ENCODE measurements at regions not wholly inside any gene's neighbourhood (a gene's known extent, or its start where the extent isn't known, plus 50 kb on each side); places are given as distances from the start of the nearest gene placed in this dataset.

DNA sequence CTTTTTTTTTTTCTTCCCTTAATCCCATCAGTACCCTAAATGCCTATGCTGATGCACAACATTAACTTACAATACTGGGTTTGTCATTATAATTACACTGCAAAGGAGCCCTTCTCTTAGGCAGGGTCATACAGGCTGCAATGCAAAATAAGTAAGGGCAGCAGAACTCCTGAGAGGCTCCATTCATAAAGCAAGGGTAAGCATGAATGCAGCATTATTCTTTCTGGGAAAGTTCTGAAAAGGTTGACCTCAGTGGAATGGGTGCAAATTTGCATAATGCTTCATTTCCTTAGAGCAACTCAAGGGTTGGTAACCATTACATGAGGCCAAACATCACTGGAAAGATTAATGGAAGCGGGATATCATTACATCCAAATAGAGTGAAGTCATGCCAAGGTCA lies 789.2 kb downstream of the KLHL13 start:
- H3K9me3 Mint-ChIP-seq: peaks cover 1% of the 10 kb centered on the region
- no peaks in the 10 kb centered on the region for H3K36me3 Mint-ChIP-seq (ENCODE audit: low read depth)
- TF ChIP-seq, protein P1, sequence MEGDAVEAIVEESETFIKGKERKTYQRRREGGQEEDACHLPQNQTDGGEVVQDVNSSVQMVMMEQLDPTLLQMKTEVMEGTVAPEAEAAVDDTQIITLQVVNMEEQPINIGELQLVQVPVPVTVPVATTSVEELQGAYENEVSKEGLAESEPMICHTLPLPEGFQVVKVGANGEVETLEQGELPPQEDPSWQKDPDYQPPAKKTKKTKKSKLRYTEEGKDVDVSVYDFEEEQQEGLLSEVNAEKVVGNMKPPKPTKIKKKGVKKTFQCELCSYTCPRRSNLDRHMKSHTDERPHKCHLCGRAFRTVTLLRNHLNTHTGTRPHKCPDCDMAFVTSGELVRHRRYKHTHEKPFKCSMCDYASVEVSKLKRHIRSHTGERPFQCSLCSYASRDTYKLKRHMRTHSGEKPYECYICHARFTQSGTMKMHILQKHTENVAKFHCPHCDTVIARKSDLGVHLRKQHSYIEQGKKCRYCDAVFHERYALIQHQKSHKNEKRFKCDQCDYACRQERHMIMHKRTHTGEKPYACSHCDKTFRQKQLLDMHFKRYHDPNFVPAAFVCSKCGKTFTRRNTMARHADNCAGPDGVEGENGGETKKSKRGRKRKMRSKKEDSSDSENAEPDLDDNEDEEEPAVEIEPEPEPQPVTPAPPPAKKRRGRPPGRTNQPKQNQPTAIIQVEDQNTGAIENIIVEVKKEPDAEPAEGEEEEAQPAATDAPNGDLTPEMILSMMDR (IDR thresholded peaks at IDR 0.05): no peak
- no peaks in the 10 kb centered on the region for H3K27me3 Mint-ChIP-seq
- intact Hi-C loops (cut with micrococcal nuclease): no loop called here
- H3K27ac Mint-ChIP-seq: no peak overlapping the region
- no peak overlapping the region for H3K4me3 Mint-ChIP-seq
- no peaks in the 10 kb centered on the region for H3K4me1 Mint-ChIP-seq (ENCODE audit: low read depth)
- DNase-seq (no peak), ATAC-seq (no peak)
- POLR2A ChIA-PET: no interaction called here
- CTCF ChIA-PET: no interaction called here

DNA sequence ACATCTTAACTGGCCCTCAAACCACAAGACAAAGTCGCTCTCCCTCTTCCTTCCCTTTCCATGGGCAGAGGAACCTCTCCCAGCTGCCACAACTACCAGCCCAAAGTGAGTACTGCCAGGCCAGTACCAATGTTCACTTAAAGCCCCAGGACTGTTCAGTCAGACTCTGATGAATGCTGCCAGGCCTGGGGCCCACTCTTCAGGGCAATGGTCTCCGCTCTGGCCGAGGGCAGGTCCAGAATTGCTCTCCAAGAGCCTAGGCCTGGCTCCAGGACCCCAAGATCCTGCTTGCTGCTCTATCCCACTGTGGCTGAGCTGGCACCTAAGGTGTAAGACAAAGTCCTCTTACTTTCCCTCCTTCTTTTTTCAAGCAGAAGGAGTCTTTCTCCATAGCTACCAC lies 790.9 kb downstream of the KLHL13 start:
- ATAC-seq (no peak), DNase-seq (no peak)
- intact Hi-C loops (cut with micrococcal nuclease): no loop called here
- Mint-ChIP-seq H3K27me3 (no peaks in the 10 kb centered on the region), H3K36me3 (ENCODE audit: low read depth) (no peaks in the 10 kb centered on the region), H3K9me3 (peaks cover 1% of the 10 kb centered on the region), H3K4me3 (no peak overlapping the region), H3K4me1 (ENCODE audit: low read depth) (no peaks in the 10 kb centered on the region), H3K27ac (no peak overlapping the region)
- ChIA-PET CTCF (no interaction called here), POLR2A (no interaction called here)
- TF ChIP-seq, protein P1 (IDR thresholded peaks at IDR 0.05): no peak

DNA sequence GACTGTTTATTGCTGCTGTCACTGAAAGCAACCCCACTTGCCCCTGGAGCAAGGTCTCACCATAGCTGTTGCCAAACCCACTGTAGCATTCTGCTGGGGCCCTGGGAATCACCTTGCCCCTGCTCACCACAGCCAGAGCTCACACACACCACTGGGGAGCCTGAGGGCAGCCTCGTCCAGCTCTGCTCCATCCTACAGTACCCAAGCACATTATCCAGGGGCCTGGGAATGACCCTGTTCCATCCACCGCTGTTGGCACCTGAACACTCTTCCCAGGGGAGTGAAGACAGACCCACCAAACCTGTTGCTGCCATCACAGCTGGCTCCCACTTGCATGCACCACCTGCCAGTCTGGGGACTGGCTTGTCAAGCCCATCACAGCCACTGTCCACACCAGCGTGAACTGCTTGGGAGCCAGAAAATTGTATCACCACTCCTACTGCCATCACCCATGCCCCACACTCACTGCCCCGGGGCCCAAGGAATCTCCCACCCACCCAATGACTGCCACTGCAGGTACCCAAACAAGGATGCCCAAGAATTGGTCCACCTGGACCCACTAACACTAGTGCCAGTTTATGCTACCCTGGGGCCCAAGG lies 811.3 kb downstream of the KLHL13 start:
- intact Hi-C loops (cut with micrococcal nuclease): no loop called here
- ATAC-seq (no peak), DNase-seq (no peak)
- Mint-ChIP-seq H3K4me3 (no peak overlapping the region), H3K27me3 (no peaks in the 10 kb centered on the region), H3K9me3 (no peaks in the 10 kb centered on the region), H3K4me1 (ENCODE audit: low read depth) (no peaks in the 10 kb centered on the region), H3K27ac (no peak overlapping the region), H3K36me3 (ENCODE audit: low read depth) (no peaks in the 10 kb centered on the region)
- CTCF ChIA-PET: no interaction called here
- POLR2A ChIA-PET: no interaction called here
- TF ChIP-seq, protein P1 (IDR thresholded peaks at IDR 0.05): no peak

DNA sequence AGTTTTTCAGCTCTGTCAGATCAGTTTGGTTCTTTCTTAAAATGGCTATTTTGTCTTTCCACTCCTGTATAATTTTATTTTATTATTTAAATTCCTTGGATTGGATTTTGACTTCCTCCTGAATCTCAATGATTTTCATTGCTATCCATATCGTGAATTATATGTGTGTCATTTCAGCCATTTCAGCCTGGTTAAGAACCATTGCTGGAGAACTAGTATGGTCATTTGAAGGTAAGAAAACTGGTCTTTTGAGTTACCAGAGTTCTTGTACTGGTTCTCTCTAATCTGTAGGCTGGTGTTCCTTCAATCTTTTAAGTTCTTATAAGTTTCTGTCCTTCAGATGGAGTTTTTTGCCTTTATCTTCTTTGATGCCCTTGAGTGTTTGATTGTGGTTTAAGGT lies 815.5 kb downstream of the KLHL13 start:
- TF ChIP-seq, protein P1 (IDR thresholded peaks at IDR 0.05): no peak
- H3K4me3 Mint-ChIP-seq: no peak overlapping the region
- no peak for ATAC-seq

DNA sequence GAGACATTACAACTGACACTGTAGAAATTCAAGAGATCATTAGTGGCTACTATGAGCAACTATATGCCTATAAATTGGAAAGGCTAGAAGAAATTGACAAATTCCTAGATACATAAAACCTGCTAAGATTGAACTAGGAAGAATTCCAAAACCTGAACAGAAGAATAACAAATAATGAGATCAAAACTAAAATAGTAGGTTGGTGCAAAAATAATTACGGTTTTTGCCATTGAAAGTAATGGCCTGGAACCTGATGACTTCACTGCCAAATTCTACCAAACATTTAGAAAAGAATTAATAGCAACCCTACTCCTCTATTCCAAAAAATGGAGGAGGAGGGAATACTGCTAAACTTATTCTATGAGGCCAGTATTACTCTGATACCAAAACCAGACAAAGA lies 824.9 kb downstream of the KLHL13 start:
- no peak for ATAC-seq
- intact Hi-C loops (cut with micrococcal nuclease): no loop called here
- Mint-ChIP-seq H3K36me3 (ENCODE audit: low read depth) (no peaks in the 10 kb centered on the region), H3K9me3 (no peaks in the 10 kb centered on the region), H3K27me3 (no peaks in the 10 kb centered on the region), H3K4me3 (no peak overlapping the region), H3K27ac (no peak overlapping the region), H3K4me1 (ENCODE audit: low read depth) (no peaks in the 10 kb centered on the region)
- POLR2A ChIA-PET: no interaction called here
- DNase-seq: no peak
- CTCF ChIA-PET: no interaction called here
- TF ChIP-seq, protein P1 (IDR thresholded peaks at IDR 0.05): no peak

More for the DNA sequence above, 815.5 kb downstream of the KLHL13 start:
- no peaks in the 10 kb centered on the region for H3K4me1 Mint-ChIP-seq (ENCODE audit: low read depth)
- H3K27ac Mint-ChIP-seq: no peak overlapping the region
- ChIA-PET POLR2A (no interaction called here), CTCF (no interaction called here)
- no peaks in the 10 kb centered on the region for H3K27me3 Mint-ChIP-seq
- no peaks in the 10 kb centered on the region for H3K9me3 Mint-ChIP-seq
- H3K36me3 Mint-ChIP-seq (ENCODE audit: low read depth): no peaks in the 10 kb centered on the region
- no peak for DNase-seq
- intact Hi-C loops (cut with micrococcal nuclease): no loop called here

Measured in activated CD8-positive, alpha-beta T cell treated with anti-CD3 and anti-CD28 coated beads for 36 hours (primary cell).